Transverse colon (tissue), 4 donors: ENCODE measurements at regions not wholly inside any gene's neighbourhood (a gene's known extent, or its start where the extent isn't known, plus 50 kb on each side); places are given as distances from the start of the nearest gene placed in this dataset.

Experiments used
- DNase-seq: peaks from one replicate; pipeline ENCODE4 v3.0.0-alpha.2; 2019
- H3K27ac ChIP-seq, 4 donors: fragments of 200-600 bp; sonication (generic); 2 replicates each; pipeline ENCODE4 v1.5.1; 2016 to 2018; ENCODE audit warnings: inconsistent platforms in 4 of 4
- H3K27me3 ChIP-seq: fragments of 200-600 bp; sonication (generic); 2 replicates; pipeline ENCODE4 v1.5.1; 2017; ENCODE audit warnings: inconsistent platforms
- H3K36me3 ChIP-seq, 4 donors: fragments of 200-600 bp; sonication (generic); 2 replicates each; pipeline ENCODE4 v1.5.1; 2017 to 2019; ENCODE audit warnings: inconsistent platforms in 4 of 4
- H3K4me1 ChIP-seq, 4 donors: fragments of 200-600 bp; sonication (generic); 2 replicates each; pipeline ENCODE4 v1.5.1; 2017 to 2020; ENCODE audit warnings: inconsistent platforms in 4 of 4
- H3K4me3 ChIP-seq, 4 donors: fragments of 200-600 bp; sonication (generic); 1 replicate in 1 of 4; 2 replicates in 3 of 4; pipeline versions ENCODE4 v1.5.1 to v1.6.1; 2017 to 2019; ENCODE audit warnings: inconsistent platforms in 4 of 4
- H3K9me3 ChIP-seq, 2 donors: fragments of 200-600 bp; sonication (generic); 2 replicates each; pipeline ENCODE4 v1.5.1; 2017 to 2019; ENCODE audit warnings: inconsistent platforms in 2 of 2
- CTCF ChIP-seq, 5 experiments: fragments of 200-600 bp in 3 of 5; fragments of 450-650 bp in 2 of 5; sonication (generic) in 3 of 5; IDR thresholded peaks; 1 replicate in 2 of 5; 2 replicates in 3 of 5; pipeline ENCODE4 v1.5.1; 2016 to 2017; ENCODE audit warnings: antibody characterized with exemption in 5 of 5, inconsistent platforms in 3 of 5, mild to moderate bottlenecking in 2 of 5, moderate library complexity in 1 of 5
- EP300 ChIP-seq: sonication (generic); formaldehyde crosslinking; IDR thresholded peaks from one replicate; pipeline ENCODE4 v1.6.1; 2017; ENCODE audit warnings: antibody characterized with exemption, low read depth
- POLR2A ChIP-seq: fragments of 450-650 bp; IDR thresholded peaks from one replicate; pipeline ENCODE4 v1.6.1; 2016; ENCODE audit warnings: antibody characterized with exemption, mild to moderate bottlenecking, moderate library complexity
- POLR2AphosphoS5 ChIP-seq, 3 donors: sonication (generic); formaldehyde crosslinking; IDR thresholded peaks; one replicate each; pipeline ENCODE4 v1.6.1; 2016; ENCODE audit warnings: antibody characterized with exemption in 3 of 3
- WGBS, 2 donors: methylation state at CpG; one replicate each; pipeline ENCODE4 v1.1.5; 2018; ENCODE audit warnings: low coverage in 1 of 2; 5-methylcytosine and 5-hydroxymethylcytosine counted together
- in situ Hi-C, 4 donors: fragments of 200-750 bp; cut with MboI; loops; one replicate each; pipeline versions ENCODE4 v1.15.0 to v1.15.1; 2017; ENCODE audit warnings: low sequenced_read_pairs in 3 of 4, low pct_ligation_motif_present in 1 of 4, low pct_unique_long_range_greater_than_20kb in 1 of 4
- intact Hi-C: fragments of 100-400 bp; cut with DNase I; formaldehyde crosslinking; loops from one replicate; pipeline ENCODE4 v1.15.1; 2023; ENCODE audit warnings: low total_unique reads

- DNase-seq, result no peak
- intact Hi-C loops (no loop called here), in situ Hi-C loops (no loop called here)
- Histone ChIP-seq H3K4me1 (no peaks in the 10 kb centered on the region), H3K27me3 (no peaks in the 10 kb centered on the region), H3K36me3 (no peaks in the 10 kb centered on the region), H3K4me3 (no peak overlapping the region), H3K27ac (no peak overlapping the region), H3K9me3 (no peaks in the 10 kb centered on the region)
- TF ChIP-seq EP300 (no peak), POLR2AphosphoS5 (IDR thresholded peaks at IDR 0.05) (no peak), POLR2A (no peak), CTCF (IDR thresholded peaks at IDR 0.05) (no peak)
These were observed 238.7 kb downstream of the ABCC12 start for GRCh38 chr16:47917118-47917517.

- H3K27me3 ChIP-seq, result no peaks in the 10 kb centered on the region
- no peaks in the 10 kb centered on the region for H3K9me3 ChIP-seq
- 40 to 46% methylated on average over 2 of the region's 2 CpGs for WGBS, 2 donors
- intact Hi-C loops (no loop called here), in situ Hi-C loops (no loop called here)
- H3K27ac ChIP-seq, result no peak overlapping the region
- no peak for DNase-seq
- H3K36me3 ChIP-seq, result no peaks in the 10 kb centered on the region
- H3K4me3 ChIP-seq, result no peak overlapping the region
- no peak for TF ChIP-seq POLR2AphosphoS5 (IDR thresholded peaks at IDR 0.05)
- H3K4me1 ChIP-seq, result no peaks in the 10 kb centered on the region
These were observed 239.5 kb downstream of the ABCC12 start for GRCh38 chr16:47916266-47916665.

GRCh38 chr16:47907109-47907508, 248.7 kb downstream of the ABCC12 start:
- Histone ChIP-seq H3K27me3 (no peaks in the 10 kb centered on the region), H3K4me1 (no peaks in the 10 kb centered on the region), H3K27ac (no peak overlapping the region), H3K9me3 (no peaks in the 10 kb centered on the region), H3K4me3 (no peak overlapping the region), H3K36me3 (no peaks in the 10 kb centered on the region)
- intact Hi-C loops, result no loop called here
- no peak for TF ChIP-seq POLR2A
- TF ChIP-seq CTCF (IDR thresholded peaks at IDR 0.05), result no peak
- no peak for TF ChIP-seq EP300
- TF ChIP-seq POLR2AphosphoS5 (IDR thresholded peaks at IDR 0.05), result no peak
- 71 to 75% methylated on average over 6 to 13 of the region's 13 CpGs for WGBS, 2 donors
- DNase-seq, result no peak
- in situ Hi-C loops, result no loop called here

GRCh38 chr16:47905771-47906170, 250.0 kb downstream of the ABCC12 start:
- Histone ChIP-seq H3K9me3 (no peaks in the 10 kb centered on the region), H3K27me3 (no peaks in the 10 kb centered on the region), H3K36me3 (no peaks in the 10 kb centered on the region), H3K27ac (no peak overlapping the region), H3K4me1 (no peaks in the 10 kb centered on the region), H3K4me3 (no peak overlapping the region)
- intact Hi-C loops, result no loop called here
- 59% methylated on average over 3 of the region's 3 CpGs; no CpG with 5 or more reads in 1 of the 2 donors for WGBS, 2 donors
- in situ Hi-C loops, result no loop called here
- no peak for DNase-seq
- no peak for TF ChIP-seq POLR2AphosphoS5 (IDR thresholded peaks at IDR 0.05)
- no peak for TF ChIP-seq POLR2A
- TF ChIP-seq CTCF (IDR thresholded peaks at IDR 0.05), result no peak
- TF ChIP-seq EP300, result no peak

- no peaks in the 10 kb centered on the region for H3K9me3 ChIP-seq
- no peak for TF ChIP-seq EP300
- TF ChIP-seq POLR2AphosphoS5 (IDR thresholded peaks at IDR 0.05), result no peak
- no peak for TF ChIP-seq POLR2A
- no peak for TF ChIP-seq CTCF (IDR thresholded peaks at IDR 0.05)
- in situ Hi-C loops, result no loop called here
- H3K27me3 ChIP-seq, result no peaks in the 10 kb centered on the region
- intact Hi-C loops, result no loop called here
- no peak for DNase-seq
- H3K36me3 ChIP-seq, result no peaks in the 10 kb centered on the region
- no peak overlapping the region for H3K27ac ChIP-seq
- no peaks in the 10 kb centered on the region for H3K4me1 ChIP-seq
- WGBS, 2 donors, result 51% methylated on average over 6 of the region's 6 CpGs; no CpG with 5 or more reads in 1 of the 2 donors
- no peak overlapping the region for H3K4me3 ChIP-seq
These were observed 251.1 kb downstream of the ABCC12 start for GRCh38 chr16:47904691-47905090.
